ENCODE measurements at regions not wholly inside any gene's neighbourhood (a gene's known extent, or its start where the extent isn't known, plus 50 kb on each side); places are given as distances from the start of the nearest gene placed in this dataset.

GRCh38 chr2:117679952-117680351 is 134.5 kb upstream of the DDX18 start:
- Histone ChIP-seq H4K20me1 (ENCODE audit: insufficient read depth, low read length) (no peaks in the 10 kb centered on the region), H3K9me2 (ENCODE audit: low read depth, low read length) (no peaks in the 10 kb centered on the region), H3K36me3 (ENCODE audit: insufficient read depth, low read length) (no peaks in the 10 kb centered on the region), H3K27me3 (ENCODE audit: insufficient read depth, low read length) (no peaks in the 10 kb centered on the region), H2AFZ (ENCODE audit: low read length) (no peak overlapping the region), H3K4me2 (ENCODE audit: low read length) (no peak overlapping the region), H3K4me1 (ENCODE audit: insufficient read depth, low read length, severe bottlenecking) (no peaks in the 10 kb centered on the region), H3K4me3 (ENCODE audit: low read depth, low read length, poor library complexity, severe bottlenecking) (no peak overlapping the region), H3K27ac (ENCODE audit: low read depth, low read length, poor library complexity, severe bottlenecking) (no peak overlapping the region), H3K9me3 (ENCODE audit: low read length) (no peaks in the 10 kb centered on the region), H3K9ac (ENCODE audit: low read length) (no peak overlapping the region), H3K79me2 (ENCODE audit: insufficient read depth, low read length) (no peaks in the 10 kb centered on the region), H3F3A (ENCODE audit: insufficient read depth, low read length) (no peaks in the 10 kb centered on the region)
- TF ChIP-seq CTCF (IDR thresholded peaks at IDR 0.05; ENCODE audit: low read length) (no peak), EZH2 (IDR thresholded peaks at IDR 0.05; ENCODE audit: borderline replicate concordance, low read length) (no peak)

GRCh38 chr2:117684919-117685318 is 129.6 kb upstream of the DDX18 start:
- TF ChIP-seq EZH2 (IDR thresholded peaks at IDR 0.05; ENCODE audit: borderline replicate concordance, low read length) (no peak), CTCF (IDR thresholded peaks at IDR 0.05; ENCODE audit: low read length) (no peak)
- Histone ChIP-seq H3K9me2 (ENCODE audit: low read depth, low read length) (no peaks in the 10 kb centered on the region), H3K9ac (ENCODE audit: low read length) (no peak overlapping the region)

GRCh38 chr2:117686699-117687098 is 127.8 kb upstream of the DDX18 start:
- H4K20me1 ChIP-seq (ENCODE audit: insufficient read depth, low read length): no peaks in the 10 kb centered on the region
- no peaks in the 10 kb centered on the region for H3F3A ChIP-seq (ENCODE audit: insufficient read depth, low read length)
- H3K27ac ChIP-seq (ENCODE audit: low read depth, low read length, poor library complexity, severe bottlenecking): no peak overlapping the region
- no peaks in the 10 kb centered on the region for H3K27me3 ChIP-seq (ENCODE audit: insufficient read depth, low read length)
- H3K9me3 ChIP-seq (ENCODE audit: low read length): no peaks in the 10 kb centered on the region
- no peaks in the 10 kb centered on the region for H3K4me1 ChIP-seq (ENCODE audit: insufficient read depth, low read length, severe bottlenecking)
- no peaks in the 10 kb centered on the region for H3K79me2 ChIP-seq (ENCODE audit: insufficient read depth, low read length)
- no peak overlapping the region for H3K4me2 ChIP-seq (ENCODE audit: low read length)
- H3K9me2 ChIP-seq (ENCODE audit: low read depth, low read length): no peaks in the 10 kb centered on the region
- H3K36me3 ChIP-seq (ENCODE audit: insufficient read depth, low read length): no peaks in the 10 kb centered on the region
- H3K4me3 ChIP-seq (ENCODE audit: low read depth, low read length, poor library complexity, severe bottlenecking): no peak overlapping the region
- no peak overlapping the region for H2AFZ ChIP-seq (ENCODE audit: low read length)
- H3K9ac ChIP-seq (ENCODE audit: low read length): no peak overlapping the region
- no peak for TF ChIP-seq CTCF (IDR thresholded peaks at IDR 0.05; ENCODE audit: low read length)
- no peak for TF ChIP-seq EZH2 (IDR thresholded peaks at IDR 0.05; ENCODE audit: borderline replicate concordance, low read length)

More at GRCh38 chr2:117684919-117685318, 129.6 kb upstream of the DDX18 start:
- Histone ChIP-seq H3K36me3 (ENCODE audit: insufficient read depth, low read length) (no peaks in the 10 kb centered on the region), H3K4me1 (ENCODE audit: insufficient read depth, low read length, severe bottlenecking) (no peaks in the 10 kb centered on the region), H4K20me1 (ENCODE audit: insufficient read depth, low read length) (no peaks in the 10 kb centered on the region), H3F3A (ENCODE audit: insufficient read depth, low read length) (no peaks in the 10 kb centered on the region), H3K4me2 (ENCODE audit: low read length) (no peak overlapping the region), H3K27me3 (ENCODE audit: insufficient read depth, low read length) (no peaks in the 10 kb centered on the region), H3K27ac (ENCODE audit: low read depth, low read length, poor library complexity, severe bottlenecking) (no peak overlapping the region), H3K4me3 (ENCODE audit: low read depth, low read length, poor library complexity, severe bottlenecking) (no peak overlapping the region), H3K79me2 (ENCODE audit: insufficient read depth, low read length) (no peaks in the 10 kb centered on the region), H2AFZ (ENCODE audit: low read length) (no peak overlapping the region), H3K9me3 (ENCODE audit: low read length) (no peaks in the 10 kb centered on the region)
